ENCODE measurements at regions not wholly inside any gene's neighbourhood (a gene's known extent, or its start where the extent isn't known, plus 50 kb on each side); places are given as distances from the start of the nearest gene placed in this dataset.

GRCh38 chr20:53874104-53874503 is 196.3 kb downstream of the BCAS1 start:
- H3K27me3 Mint-ChIP-seq, result no peaks in the 10 kb centered on the region
- H3K27ac Mint-ChIP-seq, result peak overlapping the region in 5 of 9 donors; percentile 7 to 97 (median 93)
- ATAC-seq (no peak), DNase-seq (no peak)
- peaks cover 0 to 5% (median 0%) of the 10 kb centered on the region in 11 donors for H3K9me3 Mint-ChIP-seq
- intact Hi-C loops (cut with micrococcal nuclease), result loop anchor here in 1 of 2 donors (5.0 kb wide), 1 partner anchor 63 kb away; no protein-coding TSS in a partner anchor
- H3K4me3 Mint-ChIP-seq, result peak overlapping the region in 2 of 10 donors; percentile 8 to 73
- H3K27ac ChIP-seq (ENCODE audit: low read depth, low read length), result no peak overlapping the region
- no peaks in the 10 kb centered on the region for H3K9me3 ChIP-seq (ENCODE audit: control insufficient read depth in 2 of 3, low read length in 3 of 3)
- peaks cover 42% of the 10 kb centered on the region in 2 donors for H3K4me1 ChIP-seq (ENCODE audit: control insufficient read depth in 2 of 2, insufficient read depth in 2 of 2, low read length in 2 of 2)
- no peak overlapping the region for H3K4me3 ChIP-seq (ENCODE audit: low read length)
- no peaks in the 10 kb centered on the region for H3K36me3 Mint-ChIP-seq
- no peaks in the 10 kb centered on the region for H3K27me3 ChIP-seq (ENCODE audit: control insufficient read depth in 2 of 2, insufficient read depth in 2 of 2, low read length in 2 of 2)
- ChIA-PET CTCF (interaction anchor here (0.7 kb wide), 1 partner anchor 66 kb away, joined by 3 read pairs; no protein-coding TSS in a partner anchor), POLR2A (interaction anchor here (0.7 to 2.5 kb wide), 6 partner anchors 25 to 248 kb away, joined by 3 to 23 read pairs (median 3); no protein-coding TSS in a partner anchor)
- H3K4me1 Mint-ChIP-seq, result peaks cover 28 to 62% (median 48%) of the 10 kb centered on the region in 7 donors
- H3K36me3 ChIP-seq (ENCODE audit: control insufficient read depth in 2 of 3, insufficient read depth in 3 of 3, low read length in 3 of 3), result no peaks in the 10 kb centered on the region

DNA sequence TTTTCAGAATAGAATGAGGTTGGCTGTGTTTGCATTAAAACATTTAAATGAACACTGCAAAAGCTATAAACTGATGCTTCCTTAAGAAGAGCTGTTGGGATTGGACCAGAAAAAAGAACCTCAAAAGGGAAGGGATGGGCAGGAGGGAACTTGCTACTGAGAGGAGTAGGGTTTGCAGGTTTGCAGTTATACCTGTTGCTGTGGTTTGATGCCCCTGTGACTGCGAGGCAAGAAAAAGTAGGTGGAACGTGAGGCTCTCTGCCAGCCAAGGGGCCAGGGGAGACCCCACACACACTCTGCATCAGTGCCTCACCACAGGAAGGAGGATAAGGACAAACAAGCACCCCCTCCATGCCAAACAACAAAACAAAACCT is 197.2 kb downstream of the BCAS1 start:
- intact Hi-C loops (cut with micrococcal nuclease), result loop anchor here (2.0 to 5.0 kb wide), 4 partner anchors 64 to 166 kb away; no protein-coding TSS in a partner anchor
- peak overlapping the region; percentile 56 for H3K4me3 ChIP-seq (ENCODE audit: low read length)
- peak overlapping the region; percentile 60 for H3K27ac ChIP-seq (ENCODE audit: low read depth, low read length)
- no peaks in the 10 kb centered on the region for H3K27me3 ChIP-seq (ENCODE audit: control insufficient read depth in 2 of 2, insufficient read depth in 2 of 2, low read length in 2 of 2)
- H3K9me3 ChIP-seq (ENCODE audit: control insufficient read depth in 2 of 3, low read length in 3 of 3), result no peaks in the 10 kb centered on the region
- CTCF ChIA-PET, result interaction anchor here (0.7 to 2.1 kb wide), 5 partner anchors 25 to 166 kb away, joined by 3 to 19 read pairs (median 4); no protein-coding TSS in a partner anchor
- DNase-seq (peak in 2 of 9 donors; percentile 22 to 27), ATAC-seq (no peak)
- no peaks in the 10 kb centered on the region for H3K27me3 Mint-ChIP-seq
- POLR2A ChIA-PET, result interaction anchor here (0.7 to 2.5 kb wide), 16 partner anchors 19 to 290 kb away, joined by 3 to 23 read pairs (median 4); no protein-coding TSS in a partner anchor
- no peaks in the 10 kb centered on the region for H3K36me3 ChIP-seq (ENCODE audit: control insufficient read depth in 2 of 3, insufficient read depth in 3 of 3, low read length in 3 of 3)
- H3K36me3 Mint-ChIP-seq, result no peaks in the 10 kb centered on the region
- H3K27ac Mint-ChIP-seq, result peak overlapping the region; percentile 90 to 99 (median 97)
- H3K9me3 Mint-ChIP-seq, result peaks cover 0 to 5% (median 0%) of the 10 kb centered on the region in 11 donors
- H3K4me1 Mint-ChIP-seq, result peaks cover 28 to 62% (median 48%) of the 10 kb centered on the region in 7 donors
- peak overlapping the region; percentile 73 to 93 (median 86) for H3K4me3 Mint-ChIP-seq
- peaks cover 42% of the 10 kb centered on the region in 2 donors for H3K4me1 ChIP-seq (ENCODE audit: control insufficient read depth in 2 of 2, insufficient read depth in 2 of 2, low read length in 2 of 2)

GRCh38 chr20:53872561-53873229 is 197.7 kb downstream of the BCAS1 start:
- peaks cover 0 to 5% (median 0%) of the 10 kb centered on the region in 11 donors for H3K9me3 Mint-ChIP-seq
- ATAC-seq (peak; percentile 71), DNase-seq (peak in 7 of 9 donors; percentile 55 to 81 (median 75))
- Histone ChIP-seq H3K4me3 (ENCODE audit: low read length) (peak overlapping the region; percentile 56), H3K9me3 (ENCODE audit: control insufficient read depth in 2 of 3, low read length in 3 of 3) (no peaks in the 10 kb centered on the region), H3K4me1 (ENCODE audit: control insufficient read depth in 2 of 2, insufficient read depth in 2 of 2, low read length in 2 of 2) (peaks cover 47% of the 10 kb centered on the region in 2 donors), H3K36me3 (ENCODE audit: control insufficient read depth in 2 of 3, insufficient read depth in 3 of 3, low read length in 3 of 3) (no peaks in the 10 kb centered on the region), H3K27ac (ENCODE audit: low read depth, low read length) (peak overlapping the region; percentile 60), H3K27me3 (ENCODE audit: control insufficient read depth in 2 of 2, insufficient read depth in 2 of 2, low read length in 2 of 2) (no peaks in the 10 kb centered on the region)
- peak overlapping the region; percentile 73 to 93 (median 86) for H3K4me3 Mint-ChIP-seq
- intact Hi-C loops (cut with micrococcal nuclease), result loop anchor here (1.0 to 5.0 kb wide), 9 partner anchors 27 to 294 kb away; no protein-coding TSS in a partner anchor
- H3K27me3 Mint-ChIP-seq, result no peaks in the 10 kb centered on the region
- H3K36me3 Mint-ChIP-seq, result no peaks in the 10 kb centered on the region
- ChIA-PET POLR2A (interaction anchor here (0.5 to 2.5 kb wide), 34 partner anchors 13 to 296 kb away, joined by 3 to 23 read pairs (median 4); no protein-coding TSS in a partner anchor), CTCF (interaction anchor here (0.7 to 2.1 kb wide), 16 partner anchors 25 to 294 kb away, joined by 3 to 19 read pairs (median 4); no protein-coding TSS in a partner anchor)
- peak overlapping the region; percentile 90 to 99 (median 97) for H3K27ac Mint-ChIP-seq
- H3K4me1 Mint-ChIP-seq, result peaks cover 32 to 67% (median 53%) of the 10 kb centered on the region in 7 donors

DNA sequence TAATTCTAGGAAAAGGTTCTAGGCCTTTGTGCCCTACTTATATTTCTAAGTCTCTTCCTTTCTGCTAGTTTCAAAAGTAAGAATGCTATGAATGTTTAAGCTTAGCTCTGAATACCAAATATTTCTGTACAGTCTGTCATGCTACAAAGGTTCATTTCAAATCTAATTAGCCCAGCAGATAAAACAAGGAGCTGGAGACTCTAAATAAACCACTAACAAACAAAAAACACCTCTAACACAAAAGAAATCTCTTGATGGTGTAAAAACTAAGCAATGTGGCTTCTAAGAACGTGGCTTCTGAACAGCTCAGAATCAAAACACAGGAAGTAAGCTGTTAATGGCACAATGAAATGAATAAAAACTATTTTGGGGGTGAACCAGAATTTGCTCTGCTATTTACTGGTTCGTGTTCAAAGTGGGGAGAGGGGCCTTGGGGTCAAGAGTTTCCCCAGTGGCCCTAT is 198.3 kb downstream of the BCAS1 start:
- peaks cover 36 to 73% (median 59%) of the 10 kb centered on the region in 7 donors for H3K4me1 Mint-ChIP-seq
- POLR2A ChIA-PET, result interaction anchor here (0.5 to 2.5 kb wide), 31 partner anchors 13 to 295 kb away, joined by 3 to 23 read pairs (median 5); no protein-coding TSS in a partner anchor

GRCh38 chr20:53871541-53871940 is 198.9 kb downstream of the BCAS1 start:
- Histone ChIP-seq H3K36me3 (ENCODE audit: control insufficient read depth in 2 of 3, insufficient read depth in 3 of 3, low read length in 3 of 3) (no peaks in the 10 kb centered on the region), H3K27me3 (ENCODE audit: control insufficient read depth in 2 of 2, insufficient read depth in 2 of 2, low read length in 2 of 2) (no peaks in the 10 kb centered on the region), H3K4me3 (ENCODE audit: low read length) (no peak overlapping the region), H3K9me3 (ENCODE audit: control insufficient read depth in 2 of 3, low read length in 3 of 3) (no peaks in the 10 kb centered on the region), H3K27ac (ENCODE audit: low read depth, low read length) (peak overlapping the region; percentile 60), H3K4me1 (ENCODE audit: control insufficient read depth in 2 of 2, insufficient read depth in 2 of 2, low read length in 2 of 2) (peaks cover 53 to 58% of the 10 kb centered on the region in 2 donors)
- H3K27ac Mint-ChIP-seq, result peak overlapping the region; percentile 90 to 99 (median 97)
- CTCF ChIA-PET, result interaction anchor here (0.6 to 2.1 kb wide), 13 partner anchors 32 to 293 kb away, joined by 3 to 19 read pairs (median 4); no protein-coding TSS in a partner anchor
- H3K4me1 Mint-ChIP-seq, result peaks cover 41 to 75% (median 62%) of the 10 kb centered on the region in 7 donors
- no peak for DNase-seq
- H3K4me3 Mint-ChIP-seq, result peak overlapping the region in 7 of 10 donors; percentile 52 to 92 (median 81)
- no peaks in the 10 kb centered on the region for H3K27me3 Mint-ChIP-seq
- intact Hi-C loops (cut with micrococcal nuclease), result loop anchor here in 1 of 2 donors (2.0 to 5.0 kb wide), 2 partner anchors 21 to 66 kb away; no protein-coding TSS in a partner anchor
- POLR2A ChIA-PET, result interaction anchor here (0.6 to 2.5 kb wide), 24 partner anchors 14 to 295 kb away, joined by 3 to 23 read pairs (median 5); no protein-coding TSS in a partner anchor
- no peaks in the 10 kb centered on the region for H3K36me3 Mint-ChIP-seq
- ATAC-seq, result no peak
- H3K9me3 Mint-ChIP-seq, result peaks cover 0 to 5% (median 0%) of the 10 kb centered on the region in 11 donors

More for the DNA sequence above, 198.3 kb downstream of the BCAS1 start:
- peak in 6 of 9 donors; percentile 35 to 71 (median 62) for DNase-seq
- ATAC-seq, result peak; percentile 47
- H3K4me3 ChIP-seq (ENCODE audit: low read length), result peak overlapping the region; percentile 56
- H3K9me3 ChIP-seq (ENCODE audit: control insufficient read depth in 2 of 3, low read length in 3 of 3), result no peaks in the 10 kb centered on the region
- peak overlapping the region; percentile 90 to 99 (median 97) for H3K27ac Mint-ChIP-seq
- no peaks in the 10 kb centered on the region for H3K36me3 Mint-ChIP-seq
- H3K27me3 Mint-ChIP-seq, result no peaks in the 10 kb centered on the region
- H3K27me3 ChIP-seq (ENCODE audit: control insufficient read depth in 2 of 2, insufficient read depth in 2 of 2, low read length in 2 of 2), result no peaks in the 10 kb centered on the region
- peak overlapping the region; percentile 60 for H3K27ac ChIP-seq (ENCODE audit: low read depth, low read length)
- CTCF ChIA-PET, result interaction anchor here (0.6 to 2.1 kb wide), 17 partner anchors 28 to 294 kb away, joined by 3 to 19 read pairs (median 4); no protein-coding TSS in a partner anchor
- H3K36me3 ChIP-seq (ENCODE audit: control insufficient read depth in 2 of 3, insufficient read depth in 3 of 3, low read length in 3 of 3), result no peaks in the 10 kb centered on the region
- H3K4me1 ChIP-seq (ENCODE audit: control insufficient read depth in 2 of 2, insufficient read depth in 2 of 2, low read length in 2 of 2), result peaks cover 47 to 53% of the 10 kb centered on the region in 2 donors
- intact Hi-C loops (cut with micrococcal nuclease), result loop anchor here (1.0 to 5.0 kb wide), 9 partner anchors 27 to 294 kb away; no protein-coding TSS in a partner anchor
- peak overlapping the region; percentile 73 to 93 (median 86) for H3K4me3 Mint-ChIP-seq
- H3K9me3 Mint-ChIP-seq, result peaks cover 0 to 5% (median 0%) of the 10 kb centered on the region in 11 donors
